SW480 (cell line): ENCODE measurements at regions not wholly inside any gene's neighbourhood (a gene's known extent, or its start where the extent isn't known, plus 50 kb on each side); places are given as distances from the start of the nearest gene placed in this dataset.

Experiments used
- DNase-seq: peaks from one replicate; pipeline ENCODE4 v3.0.0-alpha.2; 2016; ENCODE audit warnings: low spot score

DNA sequence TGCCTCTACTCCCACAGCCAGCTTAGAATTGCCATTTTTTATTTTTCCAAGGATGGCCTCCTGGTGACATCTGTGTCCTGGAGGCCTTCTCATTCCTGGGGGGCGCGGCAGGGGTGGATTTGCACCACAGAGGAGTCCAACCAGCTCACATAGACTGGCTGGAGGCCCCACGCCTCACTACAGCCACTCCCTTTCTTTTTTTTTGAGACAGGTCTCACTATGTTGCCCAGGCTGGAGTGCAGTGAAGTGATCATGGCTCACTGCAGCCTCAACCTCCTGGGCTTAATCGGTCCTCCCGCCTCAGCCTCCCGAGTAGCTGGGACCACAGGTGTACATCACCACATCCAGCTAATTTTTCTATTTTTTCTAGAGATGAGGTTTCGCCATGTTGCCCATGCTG is 57.6 kb upstream of the DOCK1 start:
- DNase-seq, result no peak

DNA sequence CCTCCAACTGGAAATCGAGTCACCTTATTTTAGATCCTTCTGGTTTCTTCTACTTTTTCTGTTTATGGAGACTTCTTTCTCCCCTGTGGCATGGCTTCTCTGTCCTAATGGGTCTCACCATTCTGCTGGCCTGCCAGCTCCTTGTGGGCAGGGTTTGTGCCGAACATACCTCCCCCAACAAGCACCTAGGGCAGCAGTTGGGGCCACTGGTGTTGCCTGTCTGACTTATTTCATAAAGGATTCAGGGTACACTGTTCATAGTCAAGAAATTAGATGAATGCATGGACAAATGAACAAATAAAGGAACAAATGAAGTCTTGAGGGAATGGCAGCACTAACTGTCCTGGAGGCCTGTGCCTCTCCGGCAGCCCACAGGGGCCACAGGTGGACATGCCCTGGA is 55.6 kb upstream of the DOCK1 start:
- no peak for DNase-seq

DNA sequence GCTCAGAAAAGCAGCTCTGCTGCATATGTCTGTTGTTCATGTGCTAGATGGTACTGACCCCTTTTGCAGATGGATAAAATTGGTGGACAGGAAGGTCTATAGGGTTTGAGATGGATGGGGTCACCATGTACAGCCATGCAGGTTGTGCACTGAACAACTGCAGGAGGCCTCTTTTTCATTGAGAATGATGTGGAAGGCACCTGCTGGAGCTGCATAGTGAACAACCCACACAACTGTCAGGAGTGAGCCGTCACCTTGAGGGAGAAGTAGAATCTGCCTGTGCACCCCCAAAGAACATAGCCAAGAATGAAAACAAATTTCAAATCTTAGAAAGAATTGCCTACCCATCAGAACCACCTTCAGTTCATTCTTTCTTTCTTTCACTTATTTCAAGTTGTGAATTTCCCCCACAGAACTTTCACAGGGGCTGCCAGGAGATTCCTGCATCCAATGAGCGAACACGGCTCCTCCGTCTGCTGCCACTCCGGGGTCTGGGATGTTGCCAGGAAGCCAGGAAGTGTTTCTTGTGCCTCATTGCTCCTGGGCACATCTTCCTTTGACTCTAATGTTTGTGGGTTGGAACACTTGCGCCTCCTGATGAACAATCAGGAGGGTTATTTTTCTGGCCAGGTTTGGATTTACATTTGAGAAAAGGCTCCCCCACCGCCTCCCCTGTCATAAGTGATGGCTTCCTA is 53.7 kb upstream of the DOCK1 start:
- no peak for DNase-seq

DNA sequence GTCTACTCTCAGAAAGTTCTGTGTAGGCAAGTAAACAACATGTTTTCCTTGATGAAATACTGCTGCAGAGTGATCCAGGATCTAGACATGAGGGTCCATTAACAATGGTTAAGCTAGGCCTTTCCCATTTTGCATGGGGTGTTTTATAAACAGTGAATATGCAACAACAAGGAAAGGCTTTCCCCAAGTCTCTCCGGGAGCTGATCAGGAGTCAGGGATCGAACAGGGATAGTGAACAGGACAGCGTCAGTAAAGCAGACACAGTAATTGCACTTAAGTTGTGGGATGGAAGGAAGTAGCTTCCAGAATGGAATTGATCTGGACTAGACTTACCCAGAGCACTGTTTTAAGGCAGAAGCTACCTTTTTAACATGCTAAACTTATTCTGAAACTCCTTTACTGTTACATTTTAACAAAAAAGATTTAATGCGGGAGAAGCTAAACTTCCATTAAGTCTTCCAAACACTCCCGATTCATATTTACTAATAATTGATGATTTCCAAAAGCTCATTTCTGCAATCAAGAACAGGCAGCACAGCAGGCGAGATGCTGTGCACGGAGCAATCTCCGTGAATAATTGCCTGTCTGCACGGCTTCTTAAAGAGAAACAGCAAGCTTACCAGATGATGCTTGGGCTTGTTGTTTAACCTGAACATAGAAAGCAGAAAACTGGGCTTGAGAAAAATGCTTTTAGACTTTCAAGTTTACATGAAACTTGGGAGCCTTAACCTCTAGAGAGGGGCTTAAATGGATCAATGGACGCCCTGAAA is 50.3 kb upstream of the DOCK1 start:
- DNase-seq, result no peak
